ENCODE measurements at regions not wholly inside any gene's neighbourhood (a gene's known extent, or its start where the extent isn't known, plus 50 kb on each side); places are given as distances from the start of the nearest gene placed in this dataset.
"Not testable (repeated sequence)": the region's sequence is repeated elsewhere in the genome, so short reads cannot be mapped to it uniquely, and the experiment has no call there.

DNA sequence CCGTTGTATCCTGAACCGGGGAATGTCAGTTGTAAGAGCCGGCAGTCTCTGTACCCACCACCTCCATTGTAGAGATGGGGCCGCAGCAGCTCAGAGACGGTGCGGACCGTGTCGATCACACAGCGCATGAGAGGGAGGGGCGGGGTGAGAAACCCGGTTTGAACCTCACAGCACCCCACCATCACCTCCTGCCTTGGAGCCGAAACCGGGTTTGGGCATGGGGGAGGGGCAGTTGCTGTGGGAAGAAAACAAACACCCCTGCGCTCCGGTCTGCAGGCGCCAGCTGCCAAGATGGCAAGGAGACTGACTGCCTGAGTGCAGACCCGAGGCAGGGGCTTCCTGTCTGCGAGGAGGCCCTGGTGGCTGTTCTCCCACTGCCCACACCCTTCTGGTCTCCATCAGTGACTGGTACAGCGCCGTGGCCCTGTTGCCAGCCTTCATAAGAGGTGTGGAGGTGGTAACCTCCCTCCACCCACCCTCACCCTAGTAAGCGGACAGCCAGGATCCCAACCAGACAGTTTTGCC, 69.2 kb upstream of the SSBP3 start:
- no peak for DNase-seq (ENCODE audit: low read depth in 3 of 3, low spot score in 2 of 3)

DNA sequence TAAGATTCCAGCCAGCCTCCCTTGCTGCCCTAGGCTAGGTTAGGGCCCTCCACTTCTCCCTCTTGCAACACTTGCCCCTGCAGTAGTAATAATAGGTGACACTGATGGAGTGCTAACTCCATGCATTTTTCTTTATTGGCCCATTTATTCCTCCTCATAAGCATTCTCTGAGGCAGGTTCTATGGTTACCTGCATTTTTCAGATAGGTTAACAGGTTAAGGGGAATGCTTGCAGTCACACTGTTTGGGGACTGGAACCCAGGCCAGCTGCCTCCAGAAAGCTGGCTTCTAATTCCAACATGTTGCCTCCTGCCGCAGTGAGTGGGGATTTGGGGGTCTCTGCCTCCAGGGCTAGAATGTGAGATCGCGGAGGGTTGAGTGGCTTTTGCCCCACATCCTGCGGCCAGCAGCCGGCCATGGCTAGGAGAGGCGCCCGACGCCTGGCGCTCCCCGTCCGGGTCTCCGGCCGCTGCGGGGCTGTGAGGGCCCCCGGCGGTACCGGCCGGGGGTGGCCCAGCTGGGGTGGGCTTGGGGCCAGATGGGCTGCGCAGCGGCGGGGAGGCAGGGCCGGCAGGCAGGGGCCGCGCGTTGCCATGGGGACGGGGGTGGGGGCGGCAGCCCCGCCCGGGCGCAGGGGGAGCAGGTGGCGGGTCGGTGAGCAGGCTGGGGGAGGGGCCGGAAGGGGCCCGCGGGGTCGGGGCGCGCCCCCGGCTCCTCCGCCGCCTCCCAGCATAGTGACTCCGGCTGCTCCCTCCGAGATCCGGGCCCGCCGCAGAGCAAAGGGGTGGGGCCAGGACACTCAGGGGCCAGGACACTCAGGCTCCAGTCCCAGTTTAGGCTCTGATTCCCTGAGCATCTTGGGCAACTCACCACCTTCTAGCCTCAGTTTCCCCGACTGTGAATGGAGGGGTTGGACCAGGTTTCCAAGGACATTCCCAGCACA, 68.4 kb upstream of the SSBP3 start:
- no peak for DNase-seq (ENCODE audit: low read depth in 3 of 3, low spot score in 2 of 3)

DNA sequence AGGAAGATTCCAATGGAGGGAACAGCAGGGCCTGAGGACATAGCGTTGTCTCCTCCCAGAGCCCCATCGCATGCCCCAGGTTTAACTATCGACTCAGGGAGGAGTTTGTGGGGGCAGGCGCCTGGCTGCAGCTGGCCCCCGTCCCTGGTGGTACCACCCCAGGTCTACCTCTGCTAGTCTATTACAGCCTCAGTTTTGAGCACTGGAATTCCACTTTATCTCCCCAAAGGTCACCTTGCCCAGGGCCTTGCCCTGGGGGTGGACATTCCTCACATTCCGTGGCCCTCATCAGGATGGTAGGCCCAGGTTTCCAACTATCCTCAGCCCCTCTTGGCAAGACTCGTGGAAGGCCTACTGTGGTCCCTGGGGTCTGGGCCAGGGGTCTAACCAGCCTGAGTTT, 65.4 kb upstream of the SSBP3 start:
- DNase-seq (ENCODE audit: low read depth in 3 of 3, low spot score in 2 of 3) = no peak

DNA sequence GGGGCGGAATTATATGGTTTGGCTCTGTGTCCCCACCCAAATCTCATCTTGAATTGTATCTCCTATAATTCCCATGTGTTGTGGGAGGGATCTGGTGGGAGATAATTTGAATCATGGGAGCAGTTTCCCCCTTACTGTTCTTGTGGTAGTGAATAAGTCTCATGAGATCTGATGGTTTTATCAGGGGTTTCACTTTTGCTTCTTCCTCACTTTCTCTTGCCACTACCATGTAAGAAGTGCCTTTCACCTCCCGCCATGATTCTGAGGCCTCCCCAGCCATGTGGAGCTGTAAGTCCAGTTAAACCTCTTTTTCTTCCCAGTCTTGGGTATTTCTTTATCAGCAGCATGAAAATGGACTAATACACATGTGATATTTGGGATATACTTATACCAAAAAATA, 63.2 kb upstream of the SSBP3 start:
- DNase-seq (ENCODE audit: low read depth in 3 of 3, low spot score in 2 of 3) = not testable (repeated sequence)

DNA sequence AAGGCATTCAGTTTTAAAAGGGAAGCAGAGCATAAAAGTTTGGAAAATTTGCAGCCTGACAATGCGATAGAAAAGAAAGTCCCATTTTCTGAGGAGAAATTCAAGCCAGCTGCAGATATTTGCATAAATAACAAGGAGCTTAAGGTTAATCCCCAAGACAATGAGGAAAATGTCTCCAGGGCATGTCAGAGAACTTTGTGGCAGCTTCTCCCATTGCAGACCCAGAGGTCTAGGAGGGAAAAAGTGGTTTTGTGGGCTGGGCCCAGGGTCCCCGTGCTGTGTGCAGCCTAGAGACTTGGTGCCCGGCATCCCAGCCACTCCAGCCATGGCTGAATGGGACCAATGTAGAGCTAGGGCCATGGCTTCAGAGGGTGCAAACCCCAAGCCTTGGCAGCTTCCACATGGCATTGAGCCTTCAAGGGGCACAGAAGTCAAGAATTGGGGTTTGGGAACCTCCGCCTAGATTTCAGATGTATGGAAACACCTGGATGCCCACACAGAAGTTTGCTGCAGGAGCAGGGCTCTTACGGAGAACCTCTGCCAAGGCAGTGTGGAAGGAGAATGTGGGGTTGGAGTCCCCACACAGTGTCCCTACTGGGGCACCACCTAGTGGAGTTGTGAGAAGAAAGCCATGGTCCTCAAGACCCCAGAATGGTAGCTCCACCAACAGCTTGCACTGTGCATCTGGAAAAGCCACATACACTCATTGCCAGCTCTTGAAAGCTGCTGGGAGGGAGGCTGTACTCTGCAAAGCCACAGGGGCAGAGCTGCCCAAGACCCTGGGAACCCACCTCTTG, 62.3 kb upstream of the SSBP3 start:
- not testable (repeated sequence) for DNase-seq (ENCODE audit: low read depth in 3 of 3, low spot score in 2 of 3)

DNA sequence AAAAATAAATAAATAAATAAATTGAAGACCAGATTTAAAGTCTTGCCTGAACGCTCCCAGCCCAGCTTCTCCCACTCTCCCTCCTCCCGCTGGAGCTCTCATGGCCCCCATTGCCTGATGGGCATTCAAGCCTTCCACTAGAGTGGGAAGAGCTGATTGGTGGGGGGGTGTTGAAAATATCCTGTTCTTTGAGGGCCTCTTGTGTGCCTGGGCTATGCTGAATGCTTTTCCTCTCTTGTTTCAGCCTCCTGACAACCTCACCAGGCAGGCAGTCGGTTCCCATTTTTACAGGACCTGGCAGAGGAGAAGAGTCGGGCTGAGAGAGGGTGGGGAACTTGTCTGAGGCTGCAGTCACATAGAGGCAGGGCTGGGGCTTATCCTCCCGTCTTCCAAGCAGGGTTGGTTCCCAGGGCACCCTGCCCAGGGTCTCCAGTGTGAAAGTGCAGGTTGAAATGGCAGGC, 59.2 kb upstream of the SSBP3 start:
- no peak for DNase-seq (ENCODE audit: low read depth in 3 of 3, low spot score in 2 of 3)

DNA sequence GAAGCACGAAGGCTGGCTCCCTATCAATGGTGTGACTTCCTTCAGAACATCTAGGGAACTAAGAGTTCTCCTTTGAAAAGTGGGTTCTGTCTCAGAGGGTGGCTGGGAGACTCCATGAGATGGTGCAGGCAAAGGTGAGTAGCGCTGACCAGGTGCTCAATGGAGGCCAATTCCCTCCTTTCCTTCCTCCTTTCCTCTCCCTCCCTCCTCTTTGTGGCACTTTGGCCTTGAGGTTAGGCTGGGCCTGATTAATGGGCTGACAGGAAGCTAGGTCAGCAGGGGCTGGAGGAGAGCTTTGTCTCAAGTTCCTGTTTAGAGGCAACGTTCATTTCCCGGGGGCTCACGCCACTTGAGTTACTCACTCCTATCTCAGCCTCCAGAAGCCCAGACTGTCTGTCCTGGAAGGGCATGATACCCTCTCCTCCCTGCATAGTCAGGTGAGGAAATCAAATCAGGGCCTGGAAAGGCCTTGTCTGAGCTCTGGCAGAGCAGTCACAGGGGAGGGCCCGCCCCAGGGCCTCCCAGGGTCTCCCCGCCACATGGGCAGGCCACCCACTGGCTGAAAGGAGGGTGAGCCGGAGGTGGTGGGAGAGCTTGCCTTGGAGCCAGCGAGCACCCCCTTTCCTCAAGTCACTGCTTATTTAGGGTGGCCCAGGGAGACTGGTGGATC, 58.4 kb upstream of the SSBP3 start:
- no peak for DNase-seq (ENCODE audit: low read depth in 3 of 3, low spot score in 2 of 3)

DNA sequence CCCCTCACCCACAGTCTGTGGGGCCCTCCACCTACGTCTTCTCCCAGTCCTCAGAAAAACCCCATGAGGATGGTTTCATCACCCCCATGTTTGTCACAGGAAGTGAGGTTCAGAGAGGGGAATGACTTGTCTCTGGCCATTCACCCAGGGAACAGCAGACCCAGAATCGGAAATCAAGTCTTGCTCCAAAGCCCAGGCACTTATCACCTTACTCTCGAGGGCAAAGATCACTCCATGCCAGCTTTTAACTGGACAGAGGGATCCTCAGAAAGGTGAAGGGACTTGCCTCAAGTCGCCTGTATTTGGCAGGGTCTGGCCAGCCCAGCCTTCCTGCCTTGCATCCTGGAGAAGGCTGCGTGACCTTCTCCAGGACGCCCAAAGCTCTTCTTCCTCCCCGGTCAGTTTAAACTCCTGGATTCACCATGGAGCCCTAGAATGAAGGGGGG, 57.9 kb upstream of the SSBP3 start:
- DNase-seq (ENCODE audit: low read depth in 3 of 3, low spot score in 2 of 3) = no peak

DNA sequence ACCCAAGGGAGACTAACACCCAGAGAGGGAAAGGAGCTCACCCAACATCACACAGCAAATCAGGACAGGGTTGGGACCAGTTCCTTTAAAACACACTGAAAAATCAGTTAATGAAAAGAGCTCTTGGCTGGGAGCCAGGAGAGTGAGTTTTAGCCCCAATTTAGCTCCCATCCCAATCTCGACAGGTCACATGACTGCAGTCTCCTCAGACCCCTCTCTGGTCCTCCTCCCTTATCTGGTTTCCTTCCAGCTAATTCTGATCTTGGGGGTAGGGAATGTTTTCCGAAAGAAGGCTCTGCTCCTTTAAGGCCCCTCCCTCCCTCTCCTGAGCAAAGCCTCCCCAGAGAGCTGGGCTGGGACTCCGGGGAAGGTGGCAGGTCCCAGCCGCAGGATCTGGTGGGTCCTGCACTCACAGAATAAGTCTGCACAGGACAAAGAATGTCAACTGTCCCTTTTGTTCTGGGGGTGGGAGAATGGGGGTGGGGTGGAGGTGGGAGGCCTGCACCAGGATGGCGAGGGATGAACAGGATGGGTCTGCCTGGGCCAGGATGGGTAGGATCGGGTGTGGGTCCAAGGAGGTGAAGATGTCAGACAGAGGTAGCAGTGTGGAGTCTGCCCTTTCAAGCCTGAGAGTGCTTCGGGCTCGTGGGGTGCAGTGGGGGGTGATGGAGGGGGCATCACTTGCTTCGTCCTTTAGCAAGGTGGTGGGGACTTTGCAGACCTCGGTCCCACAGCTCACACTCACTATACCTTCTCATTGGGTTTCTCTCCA, 57.3 kb upstream of the SSBP3 start:
- no peak for DNase-seq (ENCODE audit: low read depth in 3 of 3, low spot score in 2 of 3)

DNA sequence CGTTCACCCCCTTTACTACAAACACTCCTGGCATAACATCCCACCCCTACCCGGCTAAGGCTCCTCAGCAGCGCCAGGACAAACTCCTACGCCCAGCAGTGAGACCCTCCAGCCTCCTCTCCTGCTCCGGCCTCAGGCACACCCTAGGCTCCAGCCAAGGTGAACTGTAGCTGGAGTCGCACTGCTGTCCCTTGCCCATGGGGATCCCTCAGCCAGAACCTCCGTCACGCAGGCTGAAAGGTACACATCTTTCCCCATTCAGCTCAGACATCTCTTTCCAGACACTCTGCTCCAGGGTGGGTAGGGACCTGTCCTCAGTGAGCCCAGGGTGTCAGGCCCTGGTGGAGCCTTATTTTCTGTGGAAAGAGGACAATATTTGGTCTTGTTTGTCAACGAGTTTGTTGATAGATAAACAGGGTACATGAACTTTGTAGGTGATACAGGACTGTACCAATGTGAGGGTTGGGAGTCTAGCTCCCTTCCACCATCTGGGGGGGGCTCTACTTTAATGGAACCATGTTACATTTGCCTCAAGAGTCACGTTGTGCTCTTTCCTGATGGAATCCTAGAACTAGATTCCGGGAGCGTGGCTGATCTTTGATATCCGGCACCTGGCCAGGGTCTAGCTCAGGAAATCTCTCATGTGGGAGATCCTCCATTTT, 56.5 kb upstream of the SSBP3 start:
- no peak for DNase-seq (ENCODE audit: low read depth in 3 of 3, low spot score in 2 of 3)

DNA sequence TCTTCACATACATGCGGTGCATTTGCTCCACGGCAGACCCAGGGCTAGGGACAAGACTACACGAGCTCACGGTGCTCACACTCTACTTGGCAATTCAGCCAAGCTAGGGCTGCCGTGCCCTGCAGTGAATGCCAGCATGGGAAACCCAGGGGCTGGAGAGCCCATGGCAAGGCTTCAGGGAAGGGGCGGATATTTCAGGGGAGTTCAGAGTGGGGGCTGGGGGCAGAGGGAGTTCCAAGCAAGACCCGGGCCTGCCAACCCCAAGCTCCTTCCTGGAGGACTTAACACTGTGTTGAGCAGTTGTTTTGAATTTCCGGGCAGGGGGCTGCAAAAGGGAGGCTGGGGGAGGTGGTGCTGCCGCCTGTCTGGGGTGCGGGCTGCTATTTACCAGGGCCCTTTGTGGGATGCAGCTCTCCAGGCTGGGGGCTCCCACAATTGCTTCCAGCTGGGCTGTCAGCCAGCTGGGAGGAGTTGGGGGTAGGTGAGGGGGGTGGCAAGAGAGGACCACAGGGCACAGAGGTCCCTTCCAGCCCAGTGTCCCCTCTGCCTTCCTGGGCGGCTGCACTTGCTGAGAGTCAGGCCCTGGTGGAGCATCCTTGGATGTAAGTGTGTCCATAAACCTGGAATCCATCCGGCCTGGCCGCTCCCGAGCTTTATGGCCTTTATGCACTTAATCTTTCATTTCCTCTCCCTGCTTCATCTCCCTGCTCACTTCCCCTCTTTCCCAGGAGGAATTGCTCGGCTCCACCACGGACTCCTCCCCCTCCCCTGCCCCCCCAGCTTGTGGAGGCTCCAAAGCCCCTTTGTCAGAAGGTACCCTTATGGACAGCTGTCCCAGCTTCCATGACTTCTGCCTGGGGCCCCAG, 55.8 kb upstream of the SSBP3 start:
- no peak for DNase-seq (ENCODE audit: low read depth in 3 of 3, low spot score in 2 of 3)

DNA sequence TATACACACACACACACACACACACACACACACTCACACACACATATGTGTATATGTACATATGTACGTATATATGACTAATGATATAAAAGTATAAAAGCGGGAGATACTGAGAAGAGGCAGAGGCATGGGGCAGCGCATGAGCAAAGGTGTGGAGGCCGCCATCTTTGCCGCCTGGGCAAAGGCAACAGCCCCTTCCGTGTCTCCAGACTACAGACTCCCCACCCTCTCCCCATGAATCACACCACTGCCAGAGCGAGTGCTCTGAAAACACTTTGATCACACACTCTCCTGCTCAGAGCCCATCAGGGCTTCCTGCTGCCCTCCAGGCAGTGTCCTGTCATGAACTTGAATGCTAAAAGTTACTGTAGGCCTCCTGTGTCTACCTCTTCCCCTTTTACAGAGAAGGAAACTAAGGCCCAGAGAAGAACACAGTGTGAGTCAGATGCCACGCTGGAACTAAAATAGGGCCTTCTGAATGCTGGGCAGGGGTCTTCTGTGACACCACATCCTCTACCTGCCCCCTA, 54.7 kb upstream of the SSBP3 start:
- DNase-seq (ENCODE audit: low read depth in 3 of 3, low spot score in 2 of 3) = no peak

DNA sequence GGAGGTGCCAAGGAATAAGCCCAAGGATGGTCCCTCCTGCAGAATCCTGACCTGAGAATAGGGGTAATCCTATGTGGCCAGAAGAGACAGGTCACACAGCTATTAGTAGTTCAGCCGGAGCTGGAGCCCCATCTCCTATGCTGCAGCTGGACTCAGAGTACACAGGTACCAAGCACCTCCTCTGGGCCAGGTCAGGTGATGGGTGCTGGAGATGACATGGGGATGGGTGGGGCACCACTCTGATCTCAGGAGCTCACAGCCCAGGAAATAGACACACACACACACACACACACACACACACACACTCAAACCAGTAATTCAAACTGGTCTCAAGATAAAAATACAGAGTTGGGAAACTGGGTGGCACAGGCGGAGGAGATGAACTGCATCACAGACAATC, 54.2 kb upstream of the SSBP3 start:
- no peak for DNase-seq (ENCODE audit: low read depth in 3 of 3, low spot score in 2 of 3)

DNA sequence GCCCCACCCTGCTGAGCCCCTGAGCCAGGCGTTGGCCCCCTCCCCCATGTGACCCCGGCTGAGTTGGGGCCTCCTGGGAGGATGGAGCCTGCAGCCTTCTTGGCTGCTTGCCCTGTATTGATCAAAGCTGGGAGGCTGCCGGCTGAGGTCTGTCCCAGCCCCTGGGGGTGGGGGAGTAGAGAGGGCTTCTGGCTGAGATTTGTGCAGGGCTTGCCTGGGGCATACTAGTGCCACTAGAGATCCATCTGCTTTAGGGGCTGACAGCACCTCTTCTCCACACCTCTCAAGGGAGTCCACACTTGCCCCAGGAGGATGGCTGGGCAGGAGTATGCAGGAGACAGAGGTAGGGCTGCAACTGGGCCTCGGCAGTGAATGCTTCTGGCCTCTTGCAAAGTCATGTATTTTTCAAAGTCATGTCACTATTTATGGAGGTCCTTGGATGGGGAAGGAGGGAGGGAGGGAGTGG, 53.6 kb upstream of the SSBP3 start:
- no peak for DNase-seq (ENCODE audit: low read depth in 3 of 3, low spot score in 2 of 3)

DNA sequence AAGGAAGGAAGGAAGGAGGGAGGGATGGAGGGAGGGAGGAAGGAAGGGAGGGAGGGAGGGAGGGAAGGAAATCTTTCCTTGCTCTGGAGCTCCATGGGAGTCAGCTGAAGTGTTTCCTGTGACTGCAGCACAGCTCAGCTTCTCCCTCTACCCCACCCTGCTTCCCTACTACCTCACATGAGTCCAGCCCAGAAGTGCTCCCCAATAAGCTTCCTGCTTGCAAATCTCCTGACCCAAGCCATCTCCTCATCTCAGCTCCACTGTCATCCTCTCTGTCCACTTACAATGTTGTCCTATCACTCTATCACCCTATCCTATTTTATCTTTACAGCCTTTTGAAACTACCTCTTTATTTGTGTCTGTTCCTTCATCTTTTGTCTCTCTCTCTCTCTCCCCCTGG, 52.9 kb upstream of the SSBP3 start:
- no peak for DNase-seq (ENCODE audit: low read depth in 3 of 3, low spot score in 2 of 3)

DNA sequence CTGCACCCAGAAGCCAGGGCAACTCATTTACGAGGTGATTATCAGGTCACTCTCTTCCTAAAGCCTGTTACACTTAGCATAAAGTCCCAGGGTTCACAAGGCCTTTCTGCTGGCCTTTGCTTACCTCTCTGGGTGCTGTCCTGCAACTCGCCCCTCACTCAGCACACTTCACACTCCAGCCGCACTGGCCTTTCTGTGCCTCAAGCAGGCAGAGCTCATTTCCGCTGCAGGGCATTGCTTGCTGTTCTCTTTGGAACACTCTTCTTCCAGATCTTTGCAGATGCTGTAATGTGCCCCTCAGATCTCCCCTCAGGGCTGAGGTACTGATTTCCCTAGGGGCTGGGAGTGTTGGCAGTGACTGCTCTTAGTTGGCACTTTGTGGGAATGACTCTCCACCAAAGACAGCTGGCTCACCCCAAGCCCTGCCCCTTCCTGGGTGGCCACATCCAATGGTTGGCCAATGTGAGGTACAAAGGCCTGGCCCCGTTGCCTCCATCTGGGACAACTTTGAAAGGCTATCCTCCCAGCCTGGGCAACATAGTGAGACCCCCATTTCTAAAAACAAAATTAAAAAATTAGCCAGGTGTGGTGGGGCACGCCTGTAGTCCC, 50.8 kb upstream of the SSBP3 start:
- no peak for DNase-seq (ENCODE audit: low read depth in 3 of 3, low spot score in 2 of 3)

DNA sequence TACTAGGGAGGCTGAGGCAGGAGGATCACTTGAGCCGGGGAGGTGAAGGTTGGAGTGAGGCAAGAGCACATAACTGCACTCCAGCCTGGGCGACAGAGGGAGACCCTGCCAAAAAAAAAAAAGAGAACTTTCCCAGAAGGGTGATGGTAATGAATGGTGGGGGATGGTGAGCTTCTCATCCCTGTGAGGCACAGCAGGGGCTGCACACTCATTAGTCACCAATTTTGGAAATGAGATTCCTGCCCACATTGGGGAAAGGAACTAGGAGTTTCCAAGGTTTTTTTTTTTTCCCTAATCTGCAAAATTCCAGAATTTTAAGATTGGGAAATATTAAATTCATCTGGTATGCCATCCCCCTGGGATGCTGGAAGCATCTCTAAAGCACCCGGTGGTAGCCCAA, 50.2 kb upstream of the SSBP3 start:
- DNase-seq (ENCODE audit: low read depth in 3 of 3, low spot score in 2 of 3) = no peak
